Endothelial cell of umbilical vein (primary cell): ENCODE measurements at regions not wholly inside any gene's neighbourhood (a gene's known extent, or its start where the extent isn't known, plus 50 kb on each side); places are given as distances from the start of the nearest gene placed in this dataset.

Source experiments
- BruUV-seq: library from RNA; stranded (reverse); fragments of 400-500 nt; replicated peaks from 2 replicates; lab custom pipeline; 2021; lab: Mats Ljungman, UMichigan
- CTCF ChIA-PET: fragments of 300-600, 350-600 bp; sonication (Branson Sonifier 250); formaldehyde crosslinking; loops from one replicate; lab custom pipeline; 2021; ENCODE audit warnings: antibody characterized with exemption, inconsistent platforms; lab: Charles Lee
- POLR2A ChIA-PET: fragments of 300-600, 350-600 bp; sonication (Branson Sonifier 250); formaldehyde crosslinking; loops from one replicate; lab custom pipeline; 2021; ENCODE audit warnings: antibody characterized with exemption, inconsistent platforms; lab: Charles Lee
- DNase-seq: peaks from one replicate; pipeline ENCODE4 v3.0.0-alpha.2; 2011; ENCODE audit warnings: low read depth, low spot score
- FAIRE-seq: peaks from 2 replicates; lab custom pipeline; 2011; peaks lifted over from hg19 to GRCh38; lab: Jason Lieb, UNC
- H2AFZ ChIP-seq: 2 replicates; pipeline ENCODE4 v1.6.0; 2012; ENCODE audit warnings: low read depth, low read length, control low read depth, inconsistent platforms
- H3K27ac ChIP-seq: 2 replicates; pipeline ENCODE4 v1.5.1; 2011; ENCODE audit warnings: low read depth, mild to moderate bottlenecking, control low read depth, low read length, moderate library complexity; ENCODE audit not compliant: insufficient read depth
- H3K27me3 ChIP-seq, 2 experiments: 2 replicates each; pipeline versions ENCODE4 v1.6.0 to v1.6.1; 2011; ENCODE audit warnings: low read length in 2 of 2, mixed read lengths in 1 of 2; ENCODE audit not compliant: control insufficient read depth in 2 of 2, insufficient read depth in 2 of 2
- H3K36me3 ChIP-seq, 2 experiments: 2 replicates in 1 of 2; 3 replicates in 1 of 2; pipeline ENCODE4 v1.5.1; 2011; ENCODE audit warnings: low read length in 2 of 2, mild to moderate bottlenecking in 1 of 2, moderate library complexity in 1 of 2; ENCODE audit not compliant: control insufficient read depth in 2 of 2, insufficient read depth in 2 of 2; ENCODE audit errors: extremely low read depth in 1 of 2
- H3K4me1 ChIP-seq: 3 replicates; pipeline ENCODE4 v1.5.1; 2011; ENCODE audit warnings: mild to moderate bottlenecking, low read length; ENCODE audit not compliant: control insufficient read depth, insufficient read depth; ENCODE audit errors: extremely low read depth
- H3K4me2 ChIP-seq: 2 replicates; pipeline ENCODE4 v1.6.1; 2011; ENCODE audit warnings: low read length, control low read depth, mixed read lengths; ENCODE audit not compliant: insufficient read depth
- H3K4me3 ChIP-seq, 3 experiments: fragments of 200-600 bp in 1 of 3; sonication (generic), shearing (Covaris generic) in 1 of 3; replicated peaks in 1 of 3; 2 replicates each; pipeline ENCODE4 v1.5.1; 2011 to 2016; ENCODE audit warnings: control low read depth in 3 of 3, low read length in 3 of 3, mild to moderate bottlenecking in 2 of 3, inconsistent platforms in 1 of 3, low read depth in 1 of 3, moderate library complexity in 1 of 3; ENCODE audit not compliant: insufficient read depth in 1 of 3
- H3K79me2 ChIP-seq: 2 replicates; pipeline ENCODE4 v1.6.0; 2012; ENCODE audit warnings: low read length, inconsistent platforms; ENCODE audit not compliant: control insufficient read depth, insufficient read depth
- H3K9ac ChIP-seq: replicated peaks from 2 replicates; pipeline ENCODE3; 2011; ENCODE audit warnings: low read length, control low read depth; ENCODE audit not compliant: insufficient read depth; ENCODE audit errors: extremely low read depth
- H3K9me1 ChIP-seq: replicated peaks from 3 replicates; pipeline ENCODE4 v1.6.0; 2011; ENCODE audit warnings: mild to moderate bottlenecking, low read length; ENCODE audit not compliant: control insufficient read depth, insufficient read depth; ENCODE audit errors: extremely low read depth
- H3K9me3 ChIP-seq: replicated peaks from 2 replicates; pipeline ENCODE4 v1.5.1; 2012; ENCODE audit warnings: low read length, inconsistent platforms; ENCODE audit not compliant: control insufficient read depth, insufficient read depth
- H4K20me1 ChIP-seq: replicated peaks from 2 replicates; pipeline ENCODE3; 2011; ENCODE audit warnings: mild to moderate bottlenecking, low read length; ENCODE audit not compliant: control insufficient read depth, insufficient read depth; ENCODE audit errors: extremely low read depth
- CTCF ChIP-seq, 2 donors: IDR thresholded peaks; 1 replicate in 1 of 2; 2 replicates in 1 of 2; pipeline ENCODE4 v1.5.1; 2011; ENCODE audit warnings: low read length in 2 of 2, mild to moderate bottlenecking in 2 of 2, moderate library complexity in 2 of 2, control low read depth in 1 of 2, inconsistent platforms in 1 of 2, low read depth in 1 of 2; ENCODE audit not compliant: insufficient read depth in 1 of 2; ENCODE audit errors: extremely low read depth in 1 of 2
- EZH2 ChIP-seq: IDR thresholded peaks from 2 replicates; pipeline ENCODE4 v1.6.1; 2012; ENCODE audit warnings: borderline replicate concordance, low read depth, mild to moderate bottlenecking, moderate library complexity, low read length, inconsistent platforms; ENCODE audit not compliant: severe bottlenecking
- FOS ChIP-seq: IDR thresholded peaks from 2 replicates; pipeline ENCODE4 v1.6.1; 2011; ENCODE audit warnings: mild to moderate bottlenecking, low read length, moderate library complexity, borderline replicate concordance; ENCODE audit not compliant: insufficient read depth
- GATA2 ChIP-seq: IDR thresholded peaks from 2 replicates; pipeline ENCODE4 v1.7.0; 2011; ENCODE audit warnings: low read depth, mild to moderate bottlenecking, moderate library complexity, mixed read lengths, low read length; ENCODE audit not compliant: insufficient read length, insufficient read depth
- JUN ChIP-seq: IDR thresholded peaks from 2 replicates; pipeline ENCODE4 v1.6.1; 2011; ENCODE audit warnings: borderline replicate concordance, low read depth; ENCODE audit not compliant: insufficient read length, insufficient read depth
- MYC ChIP-seq: IDR thresholded peaks from one replicate; pipeline ENCODE4 v1.6.1; 2011; ENCODE audit warnings: mild to moderate bottlenecking, low read depth, low read length
- POLR2A ChIP-seq: IDR thresholded peaks from 2 replicates; pipeline ENCODE4 v1.6.1; 2012; ENCODE audit warnings: low read depth, mild to moderate bottlenecking, control low read depth, low read length
- POLR2AphosphoS5 ChIP-seq: IDR thresholded peaks from 2 replicates; pipeline ENCODE4 v1.6.1; 2012; ENCODE audit warnings: low read depth, mild to moderate bottlenecking, control low read depth, low read length, moderate library complexity; ENCODE audit not compliant: insufficient read depth
- dilution Hi-C: fragments of 300-500 bp; cut with MboI; formaldehyde crosslinking; loops from one replicate; pipeline ENCODE4 v1.15.0; 2019; ENCODE audit warnings: low sequenced_read_pairs; ENCODE audit not compliant: extremely low pct_ligation_motif_present
- intact Hi-C: fragments of 100-400 bp; cut with micrococcal nuclease; formaldehyde crosslinking; loops from one replicate; pipeline ENCODE4 v1.10.0; 2022
- TF ChIP-seq, protein P1 (sequence below): IDR thresholded peaks from 2 replicates; pipeline ENCODE4 v1.6.1; 2011; ENCODE audit not compliant: insufficient read depth, insufficient read length

DNA sequence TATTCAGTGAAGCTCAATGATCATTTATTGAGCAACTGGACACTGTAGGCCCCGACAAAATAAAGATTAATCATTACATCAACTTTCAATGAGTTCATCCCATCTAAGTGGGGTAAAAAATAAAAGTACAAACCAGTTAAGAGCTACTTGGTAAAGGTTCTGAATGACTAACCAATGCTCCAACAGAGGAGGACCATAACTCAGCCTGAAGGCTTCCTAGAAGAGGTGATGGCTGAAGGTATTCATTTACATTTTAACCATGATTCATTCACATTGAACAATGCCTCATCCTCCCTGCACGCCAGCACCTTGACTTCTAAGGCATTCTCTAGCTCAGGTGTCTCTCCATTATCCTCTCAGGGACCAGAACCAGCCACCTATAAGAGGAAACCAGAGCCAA, 201.4 kb downstream of the ZNF462 start:
- dilution Hi-C loops (no loop called here), intact Hi-C loops (no loop called here)
- Histone ChIP-seq H3K36me3 (no peaks in the 10 kb centered on the region), H3K4me2 (no peak overlapping the region), H3K27ac (no peak overlapping the region), H4K20me1 (no peaks in the 10 kb centered on the region), H3K4me3 (no peak overlapping the region), H2AFZ (no peak overlapping the region), H3K9me1 (no peaks in the 10 kb centered on the region), H3K4me1 (no peaks in the 10 kb centered on the region), H3K9me3 (no peaks in the 10 kb centered on the region), H3K27me3 (no peaks in the 10 kb centered on the region), H3K9ac (no peak overlapping the region), H3K79me2 (no peaks in the 10 kb centered on the region)
- POLR2A ChIA-PET = no interaction called here
- DNase-seq (no peak), FAIRE-seq (no peak)
- BruUV-seq = no TSS peak
- TF ChIP-seq CTCF (IDR thresholded peaks at IDR 0.05; ENCODE audit: extremely low read depth in 1 of 2, insufficient read depth in 1 of 2, low read depth in 1 of 2, low read length in 2 of 2) (no peak), EZH2 (no peak), POLR2A (no peak), FOS (no peak), MYC (no peak), JUN (no peak), POLR2AphosphoS5 (no peak), GATA2 (no peak)
- TF ChIP-seq, protein P1, sequence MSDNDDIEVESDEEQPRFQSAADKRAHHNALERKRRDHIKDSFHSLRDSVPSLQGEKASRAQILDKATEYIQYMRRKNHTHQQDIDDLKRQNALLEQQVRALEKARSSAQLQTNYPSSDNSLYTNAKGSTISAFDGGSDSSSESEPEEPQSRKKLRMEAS = no peak
- CTCF ChIA-PET = no interaction called here
